HepG2 (cell line): ENCODE measurements at regions not wholly inside any gene's neighbourhood (a gene's known extent, or its start where the extent isn't known, plus 50 kb on each side); places are given as distances from the start of the nearest gene placed in this dataset.

Experiments used
- ATAC-seq: fragments of 200-7000 bp; cut with Tn5 transposase; 3 replicates; pipeline ENCODE4 v1.9.1; 2020; ENCODE audit warnings: mild to moderate bottlenecking, moderate library complexity
- BruUV-seq: library from RNA; stranded (reverse); fragments of 400-500 nt; replicated peaks from 2 replicates; lab custom pipeline; 2021; lab: Mats Ljungman, UMichigan
- CTCF ChIA-PET: fragments of 300-600 bp; formaldehyde crosslinking; extraction: SDS; loops from one replicate; lab custom pipeline; 2021; ENCODE audit warnings: low total read pairs, inconsistent platforms, low intra/inter-chr PET ratio; lab: Yijun Ruan, JAX
- POLR2A ChIA-PET: fragments of 350-600 bp; sonication (Branson Sonifier 250); formaldehyde crosslinking; loops from one replicate; lab custom pipeline; 2020; ENCODE audit warnings: antibody characterized with exemption, inconsistent platforms; lab: Yijun Ruan, JAX
- DNase-seq: peaks from one replicate; pipeline ENCODE4 v3.0.0-alpha.2; 2015; ENCODE audit warnings: low spot score
- FAIRE-seq: peaks from 3 replicates; lab custom pipeline; 2011; peaks lifted over from hg19 to GRCh38; lab: Jason Lieb, UNC
- H2AFZ ChIP-seq: one replicate; pipeline ENCODE4 v1.6.1; 2011; ENCODE audit warnings: low read length, inconsistent platforms
- H3K27ac ChIP-seq: fragments of 300-600 bp; 3 replicates; pipeline ENCODE4 v1.8.0; 2011; ENCODE audit warnings: mixed run types, mild to moderate bottlenecking, mixed read lengths, low read length, inconsistent platforms; ENCODE audit not compliant: insufficient read depth; ENCODE audit errors: extremely low read length
- H3K27me3 ChIP-seq, 2 experiments: fragments of 200-600 bp in 1 of 2; 2 replicates in 1 of 2; 3 replicates in 1 of 2; pipeline versions ENCODE4 v1.6.0 to v1.8.0; 2011; ENCODE audit warnings: low read length in 2 of 2, mild to moderate bottlenecking in 2 of 2, moderate library complexity in 2 of 2, inconsistent platforms in 1 of 2; ENCODE audit not compliant: insufficient read depth in 2 of 2, control insufficient read depth in 1 of 2
- H3K36me3 ChIP-seq, 2 experiments: fragments of 200-600 bp in 1 of 2; replicated peaks in 1 of 2; 2 replicates in 1 of 2; 3 replicates in 1 of 2; pipeline versions ENCODE4 v1.5.1 to v1.8.0; 2011; ENCODE audit warnings: low read length in 2 of 2, inconsistent platforms in 1 of 2; ENCODE audit not compliant: insufficient read depth in 2 of 2, control insufficient read depth in 1 of 2
- H3K4me1 ChIP-seq: 2 replicates; pipeline ENCODE4 v1.5.1; 2012; ENCODE audit warnings: low read length, inconsistent platforms; ENCODE audit not compliant: insufficient read depth
- H3K4me2 ChIP-seq: 2 replicates; pipeline ENCODE4 v1.6.0; 2011; ENCODE audit warnings: low read depth, low read length, inconsistent platforms
- H3K4me3 ChIP-seq, 3 experiments: fragments of 200-600 bp in 1 of 3; sonication (generic), shearing (Covaris generic) in 1 of 3; replicated peaks in 1 of 3; 2 replicates each; pipeline ENCODE4 v1.5.1; 2011 to 2016; ENCODE audit warnings: low read length in 3 of 3, inconsistent platforms in 2 of 3, low read depth in 2 of 3, mild to moderate bottlenecking in 2 of 3, control low read depth in 1 of 3, mixed read lengths in 1 of 3; ENCODE audit not compliant: insufficient read depth in 1 of 3
- H3K79me2 ChIP-seq: one replicate; pipeline ENCODE4 v1.6.1; 2011; ENCODE audit warnings: low read length, inconsistent platforms; ENCODE audit not compliant: insufficient read depth
- H3K9ac ChIP-seq: 2 replicates; pipeline ENCODE4 v1.6.0; 2011; ENCODE audit warnings: mild to moderate bottlenecking, low read depth, low read length, inconsistent platforms; ENCODE audit not compliant: insufficient read depth
- H3K9me3 ChIP-seq: 2 replicates; pipeline ENCODE4 v1.5.1; 2012; ENCODE audit warnings: mild to moderate bottlenecking, low read length
- H4K20me1 ChIP-seq: 2 replicates; pipeline ENCODE4 v1.6.0; 2011; ENCODE audit warnings: inconsistent platforms, mild to moderate bottlenecking, low read length, moderate library complexity; ENCODE audit not compliant: insufficient read depth
- ARNTL ChIP-seq: sonication (generic); formaldehyde crosslinking; IDR thresholded peaks from 2 replicates; pipeline ENCODE4 v1.4.0; 2020; ENCODE audit warnings: mild to moderate bottlenecking, missing genetic modification reagents
- CHD2 ChIP-seq: IDR thresholded peaks from 2 replicates; pipeline ENCODE4 v1.6.1; 2011; ENCODE audit warnings: low read depth, low read length, improper control_type of control experiment
- DDIT3 ChIP-seq: sonication (generic); formaldehyde crosslinking; IDR thresholded peaks from 2 replicates; pipeline ENCODE4 v1.4.0; 2020; ENCODE audit warnings: mild to moderate bottlenecking, missing genetic modification reagents
- MIER2 ChIP-seq: IDR thresholded peaks from 2 replicates; pipeline ENCODE4 v1.6.1; 2016; ENCODE audit warnings: missing biosample characterization, missing genetic modification reagents
- PHF5A ChIP-seq: IDR thresholded peaks from one replicate; pipeline ENCODE4 v1.6.1; 2018; ENCODE audit warnings: low read depth, missing genetic modification reagents; ENCODE audit not compliant: unreplicated experiment
- TBX3 ChIP-seq: fragments of 450-650 bp; IDR thresholded peaks from 2 replicates; pipeline ENCODE4 v1.6.1; 2017; ENCODE audit warnings: antibody characterized with exemption, mild to moderate bottlenecking, inconsistent platforms, borderline replicate concordance
- TSC22D2 ChIP-seq: sonication (generic); formaldehyde crosslinking; IDR thresholded peaks from 2 replicates; pipeline ENCODE4 v1.5.1; 2020; ENCODE audit warnings: missing genetic modification reagents, mild to moderate bottlenecking, borderline replicate concordance
- ZNF644 ChIP-seq: IDR thresholded peaks from 2 replicates; pipeline ENCODE4 v1.6.1; 2016; ENCODE audit warnings: low read depth
- ZNF816 ChIP-seq: sonication (generic); formaldehyde crosslinking; IDR thresholded peaks from 2 replicates; pipeline ENCODE4 v1.8.0; 2022; ENCODE audit warnings: missing genetic modification reagents, mild to moderate bottlenecking, borderline replicate concordance
- WGBS: methylation state at CpG from one replicate; pipeline ENCODE4 v1.1.6; 2017; ENCODE audit warnings: low lambda C conversion rate; 5-methylcytosine and 5-hydroxymethylcytosine counted together
- in situ Hi-C: cut with HindIII; loops from 2 replicates; pipeline ENCODE4 v1.10.0; 2017; ENCODE audit warnings: low pct_unique_long_range_greater_than_20kb; ENCODE audit not compliant: extremely low pct_ligation_motif_present
- intact Hi-C: fragments of 100-400 bp; cut with micrococcal nuclease; formaldehyde crosslinking; loops from one replicate; pipeline ENCODE4 v1.10.0; 2022; ENCODE audit not compliant: unreplicated experiment
- TF ChIP-seq, protein P1 (sequence below): sonication (generic); formaldehyde crosslinking; IDR thresholded peaks from 2 replicates; pipeline ENCODE4 v1.4.0; 2020; ENCODE audit warnings: missing genetic modification reagents
- TF ChIP-seq, protein P2 (sequence below): sonication (generic); formaldehyde crosslinking; IDR thresholded peaks from 2 replicates; pipeline ENCODE4 v1.4.0; 2020; ENCODE audit warnings: missing genetic modification reagents

GRCh38 chr3:145483992-145484391 lies 677.0 kb downstream of the PLOD2 start:
- Histone ChIP-seq H3K36me3 (no peaks in the 10 kb centered on the region), H3K79me2 (no peaks in the 10 kb centered on the region), H3K9ac (no peak overlapping the region), H3K4me1 (no peaks in the 10 kb centered on the region), H3K9me3 (no peaks in the 10 kb centered on the region), H2AFZ (no peak overlapping the region), H3K27me3 (no peaks in the 10 kb centered on the region), H3K4me3 (no peak overlapping the region), H4K20me1 (no peaks in the 10 kb centered on the region)
- CTCF ChIA-PET: no interaction called here
- no peak for DNase-seq
- in situ Hi-C loops: no loop called here
- ATAC-seq: no peak
- intact Hi-C loops: no loop called here
- no TSS peak for BruUV-seq
- FAIRE-seq: no peak
- TF ChIP-seq TBX3 (no peak), MIER2 (CRISPR knock-in tag) (no peak), TSC22D2 (CRISPR knock-in tag) (no peak), PHF5A (CRISPR knock-in tag) (no peak), DDIT3 (CRISPR knock-in tag) (no peak), ZNF816 (CRISPR knock-in tag) (no peak), ZNF644 (CRISPR knock-in tag) (no peak), CHD2 (no peak), ARNTL (CRISPR knock-in tag) (no peak)
- TF ChIP-seq, protein P1, sequence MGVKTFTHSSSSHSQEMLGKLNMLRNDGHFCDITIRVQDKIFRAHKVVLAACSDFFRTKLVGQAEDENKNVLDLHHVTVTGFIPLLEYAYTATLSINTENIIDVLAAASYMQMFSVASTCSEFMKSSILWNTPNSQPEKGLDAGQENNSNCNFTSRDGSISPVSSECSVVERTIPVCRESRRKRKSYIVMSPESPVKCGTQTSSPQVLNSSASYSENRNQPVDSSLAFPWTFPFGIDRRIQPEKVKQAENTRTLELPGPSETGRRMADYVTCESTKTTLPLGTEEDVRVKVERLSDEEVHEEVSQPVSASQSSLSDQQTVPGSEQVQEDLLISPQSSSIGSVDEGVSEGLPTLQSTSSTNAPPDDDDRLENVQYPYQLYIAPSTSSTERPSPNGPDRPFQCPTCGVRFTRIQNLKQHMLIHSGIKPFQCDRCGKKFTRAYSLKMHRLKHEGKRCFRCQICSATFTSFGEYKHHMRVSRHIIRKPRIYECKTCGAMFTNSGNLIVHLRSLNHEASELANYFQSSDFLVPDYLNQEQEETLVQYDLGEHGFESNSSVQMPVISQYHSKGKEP (CRISPR knock-in tag): no peak
- TF ChIP-seq, protein P2, sequence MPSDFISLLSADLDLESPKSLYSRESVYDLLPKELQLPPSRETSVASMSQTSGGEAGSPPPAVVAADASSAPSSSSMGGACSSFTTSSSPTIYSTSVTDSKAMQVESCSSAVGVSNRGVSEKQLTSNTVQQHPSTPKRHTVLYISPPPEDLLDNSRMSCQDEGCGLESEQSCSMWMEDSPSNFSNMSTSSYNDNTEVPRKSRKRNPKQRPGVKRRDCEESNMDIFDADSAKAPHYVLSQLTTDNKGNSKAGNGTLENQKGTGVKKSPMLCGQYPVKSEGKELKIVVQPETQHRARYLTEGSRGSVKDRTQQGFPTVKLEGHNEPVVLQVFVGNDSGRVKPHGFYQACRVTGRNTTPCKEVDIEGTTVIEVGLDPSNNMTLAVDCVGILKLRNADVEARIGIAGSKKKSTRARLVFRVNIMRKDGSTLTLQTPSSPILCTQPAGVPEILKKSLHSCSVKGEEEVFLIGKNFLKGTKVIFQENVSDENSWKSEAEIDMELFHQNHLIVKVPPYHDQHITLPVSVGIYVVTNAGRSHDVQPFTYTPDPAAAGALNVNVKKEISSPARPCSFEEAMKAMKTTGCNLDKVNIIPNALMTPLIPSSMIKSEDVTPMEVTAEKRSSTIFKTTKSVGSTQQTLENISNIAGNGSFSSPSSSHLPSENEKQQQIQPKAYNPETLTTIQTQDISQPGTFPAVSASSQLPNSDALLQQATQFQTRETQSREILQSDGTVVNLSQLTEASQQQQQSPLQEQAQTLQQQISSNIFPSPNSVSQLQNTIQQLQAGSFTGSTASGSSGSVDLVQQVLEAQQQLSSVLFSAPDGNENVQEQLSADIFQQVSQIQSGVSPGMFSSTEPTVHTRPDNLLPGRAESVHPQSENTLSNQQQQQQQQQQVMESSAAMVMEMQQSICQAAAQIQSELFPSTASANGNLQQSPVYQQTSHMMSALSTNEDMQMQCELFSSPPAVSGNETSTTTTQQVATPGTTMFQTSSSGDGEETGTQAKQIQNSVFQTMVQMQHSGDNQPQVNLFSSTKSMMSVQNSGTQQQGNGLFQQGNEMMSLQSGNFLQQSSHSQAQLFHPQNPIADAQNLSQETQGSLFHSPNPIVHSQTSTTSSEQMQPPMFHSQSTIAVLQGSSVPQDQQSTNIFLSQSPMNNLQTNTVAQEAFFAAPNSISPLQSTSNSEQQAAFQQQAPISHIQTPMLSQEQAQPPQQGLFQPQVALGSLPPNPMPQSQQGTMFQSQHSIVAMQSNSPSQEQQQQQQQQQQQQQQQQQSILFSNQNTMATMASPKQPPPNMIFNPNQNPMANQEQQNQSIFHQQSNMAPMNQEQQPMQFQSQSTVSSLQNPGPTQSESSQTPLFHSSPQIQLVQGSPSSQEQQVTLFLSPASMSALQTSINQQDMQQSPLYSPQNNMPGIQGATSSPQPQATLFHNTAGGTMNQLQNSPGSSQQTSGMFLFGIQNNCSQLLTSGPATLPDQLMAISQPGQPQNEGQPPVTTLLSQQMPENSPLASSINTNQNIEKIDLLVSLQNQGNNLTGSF (CRISPR knock-in tag): no peak
- TF ChIP-seq, all 625 proteins: peak for 0
- H3K4me2 ChIP-seq: no peak overlapping the region
- WGBS: under 1% methylated on average over 3 of the region's 3 CpGs
- POLR2A ChIA-PET: no interaction called here
- H3K27ac ChIP-seq: no peak overlapping the region
